OCI-LY7 (cell line): ENCODE measurements at regions not wholly inside any gene's neighbourhood (a gene's known extent, or its start where the extent isn't known, plus 50 kb on each side); places are given as distances from the start of the nearest gene placed in this dataset.

Experiments
- BruUV-seq: library from RNA; stranded (reverse); fragments of 400-500 nt; replicated peaks from 2 replicates; lab custom pipeline; 2021; lab: Mats Ljungman, UMichigan
- CTCF ChIA-PET: fragments of 300-600 bp; sonication (Branson Sonifier 250); formaldehyde crosslinking; loops from one replicate; lab custom pipeline; 2022; ENCODE audit warnings: antibody characterized with exemption; ENCODE audit not compliant: unreplicated experiment; lab: Charles Lee
- POLR2A ChIA-PET: fragments of 300-600 bp; sonication (Branson Sonifier 250); formaldehyde crosslinking; loops from one replicate; lab custom pipeline; 2022; ENCODE audit warnings: antibody characterized with exemption; lab: Charles Lee
- DNase-seq: peaks from one replicate; pipeline ENCODE4 v3.0.0-alpha.2; 2015; ENCODE audit warnings: low spot score
- H2AFZ ChIP-seq: fragments of 200-600 bp; sonication (generic), shearing (Covaris generic); 2 replicates; pipeline ENCODE4 v1.6.1; 2014; ENCODE audit warnings: mild to moderate bottlenecking, antibody characterized with exemption, low read length, moderate library complexity
- H3K27ac ChIP-seq: fragments of 200-600 bp; sonication (generic); 2 replicates; pipeline ENCODE4 v1.5.1; 2014; ENCODE audit warnings: mixed run types, low read depth, mild to moderate bottlenecking, moderate library complexity, low read length, inconsistent platforms; ENCODE audit not compliant: poor library complexity, severe bottlenecking
- H3K36me3 ChIP-seq: fragments of 200-600 bp; sonication (generic); 2 replicates; pipeline ENCODE4 v1.6.1; 2014; ENCODE audit warnings: mild to moderate bottlenecking, antibody characterized with exemption, low read length, moderate library complexity, mixed read lengths; ENCODE audit not compliant: insufficient read depth
- H3K4me1 ChIP-seq: fragments of 200-600 bp; sonication (generic); 2 replicates; pipeline ENCODE4 v1.5.1; 2014; ENCODE audit warnings: mild to moderate bottlenecking, low read length; ENCODE audit not compliant: insufficient read depth, poor library complexity, severe bottlenecking
- H3K4me2 ChIP-seq: fragments of 200-600 bp; sonication (generic); 2 replicates; pipeline ENCODE4 v1.6.1; 2014; ENCODE audit warnings: mild to moderate bottlenecking, low read length
- H3K4me3 ChIP-seq: fragments of 200-600 bp; sonication (generic); 2 replicates; pipeline ENCODE4 v1.5.1; 2014; ENCODE audit warnings: mild to moderate bottlenecking, low read depth, low read length; ENCODE audit not compliant: poor library complexity, severe bottlenecking
- H3K79me2 ChIP-seq: fragments of 200-600 bp; sonication (generic); 2 replicates; pipeline ENCODE4 v1.6.1; 2016; ENCODE audit warnings: low read depth, mild to moderate bottlenecking, low read length, moderate library complexity, mixed read lengths; ENCODE audit not compliant: insufficient read depth
- H3K9me2 ChIP-seq: fragments of 200-600 bp; sonication (generic); 2 replicates; pipeline ENCODE4 v1.6.1; 2016; ENCODE audit warnings: mild to moderate bottlenecking, low read length, mixed read lengths; ENCODE audit not compliant: insufficient read depth
- H3K9me3 ChIP-seq: fragments of 200-600 bp; sonication (generic); 2 replicates; pipeline ENCODE4 v1.6.1; 2014; ENCODE audit warnings: mild to moderate bottlenecking, mixed run types, low read length, mixed read lengths
- H4K20me1 ChIP-seq: fragments of 200-600 bp; sonication (generic); 2 replicates; pipeline ENCODE4 v1.6.1; 2014; ENCODE audit warnings: mild to moderate bottlenecking, antibody characterized with exemption, low read length, moderate library complexity, mixed read lengths; ENCODE audit not compliant: insufficient read depth
- EZH2phosphoT487 ChIP-seq: fragments of 200-600 bp; sonication (generic); IDR thresholded peaks from 2 replicates; pipeline ENCODE4 v1.6.1; 2018; ENCODE audit warnings: low read depth, borderline replicate concordance, mild to moderate bottlenecking, mixed run types, antibody characterized with exemption, low read length, moderate library complexity, mixed read lengths
- intact Hi-C: fragments of 100-400 bp; cut with micrococcal nuclease; formaldehyde crosslinking; loops from one replicate; pipeline ENCODE4 v1.10.0; 2022; ENCODE audit not compliant: unreplicated experiment
- TF ChIP-seq, protein P1 (sequence below): fragments of 200-600 bp; sonication (generic); conservative IDR thresholded peaks from 2 replicates; pipeline ENCODE4 v1.5.1; 2014; ENCODE audit warnings: mild to moderate bottlenecking, antibody characterized with exemption, low read length, moderate library complexity, mixed read lengths

DNA sequence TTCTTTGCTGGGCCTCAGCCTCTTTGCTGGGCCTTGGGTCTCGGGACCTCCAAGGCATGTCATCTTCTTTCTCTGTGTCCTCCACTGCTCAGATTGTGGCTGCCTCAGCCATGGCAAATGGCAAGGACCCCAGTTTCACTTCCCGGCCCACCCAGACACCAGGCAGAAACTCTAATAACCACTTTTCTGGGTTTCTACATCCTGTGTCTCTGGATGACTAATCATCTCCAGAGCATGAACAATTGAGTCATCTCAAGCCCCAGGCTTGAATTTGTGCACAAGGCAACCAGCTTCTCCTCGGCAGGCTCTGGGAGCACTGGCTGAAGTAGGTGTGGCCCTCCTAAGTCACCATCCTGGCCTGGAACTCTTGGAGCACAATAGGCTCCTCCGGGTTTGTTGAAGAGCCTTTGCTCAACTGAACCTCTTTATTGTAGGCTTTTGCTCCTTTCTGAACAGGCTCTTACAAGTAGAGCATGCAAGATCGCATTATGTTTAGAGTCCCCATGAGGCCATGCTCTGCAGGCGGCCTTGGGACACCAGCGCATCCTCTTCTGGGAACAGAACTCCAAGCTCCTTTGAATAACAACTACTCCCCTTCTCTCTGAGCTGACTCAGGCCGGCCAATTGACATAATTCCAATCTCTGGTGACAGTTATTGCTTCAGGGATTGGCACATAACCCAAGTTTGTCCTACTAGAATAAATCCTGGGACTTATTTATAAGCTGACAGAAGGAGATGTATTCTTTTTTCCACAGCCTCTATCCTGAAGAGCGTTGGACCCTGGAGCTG is 218.1 kb downstream of the WDR11 start:
- intact Hi-C loops = no loop called here
- H3K79me2 ChIP-seq = no peaks in the 10 kb centered on the region
- no TSS peak for BruUV-seq
- H3K4me2 ChIP-seq = no peak overlapping the region
- no peak overlapping the region for H3K27ac ChIP-seq
- no peaks in the 10 kb centered on the region for H3K9me2 ChIP-seq
- no peaks in the 10 kb centered on the region for H3K4me1 ChIP-seq
- no peak for DNase-seq
- no peaks in the 10 kb centered on the region for H3K36me3 ChIP-seq
- TF ChIP-seq EZH2phosphoT487 = no peak
- TF ChIP-seq, protein P1, sequence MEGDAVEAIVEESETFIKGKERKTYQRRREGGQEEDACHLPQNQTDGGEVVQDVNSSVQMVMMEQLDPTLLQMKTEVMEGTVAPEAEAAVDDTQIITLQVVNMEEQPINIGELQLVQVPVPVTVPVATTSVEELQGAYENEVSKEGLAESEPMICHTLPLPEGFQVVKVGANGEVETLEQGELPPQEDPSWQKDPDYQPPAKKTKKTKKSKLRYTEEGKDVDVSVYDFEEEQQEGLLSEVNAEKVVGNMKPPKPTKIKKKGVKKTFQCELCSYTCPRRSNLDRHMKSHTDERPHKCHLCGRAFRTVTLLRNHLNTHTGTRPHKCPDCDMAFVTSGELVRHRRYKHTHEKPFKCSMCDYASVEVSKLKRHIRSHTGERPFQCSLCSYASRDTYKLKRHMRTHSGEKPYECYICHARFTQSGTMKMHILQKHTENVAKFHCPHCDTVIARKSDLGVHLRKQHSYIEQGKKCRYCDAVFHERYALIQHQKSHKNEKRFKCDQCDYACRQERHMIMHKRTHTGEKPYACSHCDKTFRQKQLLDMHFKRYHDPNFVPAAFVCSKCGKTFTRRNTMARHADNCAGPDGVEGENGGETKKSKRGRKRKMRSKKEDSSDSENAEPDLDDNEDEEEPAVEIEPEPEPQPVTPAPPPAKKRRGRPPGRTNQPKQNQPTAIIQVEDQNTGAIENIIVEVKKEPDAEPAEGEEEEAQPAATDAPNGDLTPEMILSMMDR = no peak
- POLR2A ChIA-PET = no interaction called here
- CTCF ChIA-PET = no interaction called here
- H3K4me3 ChIP-seq = no peak overlapping the region
- no peaks in the 10 kb centered on the region for H4K20me1 ChIP-seq
- H3K9me3 ChIP-seq = no peaks in the 10 kb centered on the region
- H2AFZ ChIP-seq = no peak overlapping the region

DNA sequence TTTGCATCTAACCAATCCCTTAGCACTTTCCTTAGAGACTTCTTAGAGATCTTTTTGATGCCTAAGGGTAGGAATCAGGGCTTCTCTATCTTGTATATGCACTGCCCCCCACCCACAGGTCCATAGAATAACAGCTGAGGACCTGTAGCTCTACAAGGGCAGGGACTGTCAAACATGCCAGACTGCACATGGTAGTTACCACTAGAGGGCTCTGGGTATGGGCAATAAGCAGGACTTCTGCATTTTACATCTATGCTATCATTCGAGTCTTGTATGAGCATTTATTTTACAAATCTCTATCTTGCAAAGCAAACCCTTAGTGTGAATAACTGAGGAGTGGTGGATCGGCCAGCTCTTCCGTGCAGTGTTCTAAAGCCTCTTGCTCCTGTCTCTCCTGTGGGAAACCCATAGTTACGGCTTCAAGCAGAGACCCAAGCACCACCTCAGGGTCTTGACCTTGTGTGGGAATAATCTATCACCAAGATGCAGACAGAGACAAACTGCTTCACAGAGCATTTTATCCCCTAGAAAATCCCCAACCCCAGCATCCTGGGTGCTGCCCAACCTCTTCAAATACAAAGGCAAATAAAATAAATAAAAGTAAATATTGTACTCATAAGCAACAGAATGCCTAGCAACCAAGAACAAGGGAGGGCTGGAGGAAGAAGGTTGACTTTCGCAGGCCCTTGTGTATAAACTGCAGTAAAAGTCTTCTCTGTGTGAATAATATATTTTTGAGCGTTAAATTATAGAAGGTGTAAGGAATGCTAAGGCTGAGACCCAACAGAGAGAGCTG is 219.3 kb downstream of the WDR11 start:
- H3K9me3 ChIP-seq = no peaks in the 10 kb centered on the region
- TF ChIP-seq, protein P1 = peak; percentile 70
- TF ChIP-seq EZH2phosphoT487 = no peak
- H3K36me3 ChIP-seq = no peaks in the 10 kb centered on the region
- no peaks in the 10 kb centered on the region for H3K4me1 ChIP-seq
- no peak overlapping the region for H3K4me2 ChIP-seq
- no peaks in the 10 kb centered on the region for H4K20me1 ChIP-seq
- H3K9me2 ChIP-seq = no peaks in the 10 kb centered on the region
- CTCF ChIA-PET = no interaction called here
- no peaks in the 10 kb centered on the region for H3K79me2 ChIP-seq
- no peak overlapping the region for H3K4me3 ChIP-seq
- peak; percentile 13 for DNase-seq
- no TSS peak for BruUV-seq
- POLR2A ChIA-PET = no interaction called here
- intact Hi-C loops = no loop called here
- H3K27ac ChIP-seq = no peak overlapping the region
- no peak overlapping the region for H2AFZ ChIP-seq
